Left lung (tissue), 4 donors: ENCODE measurements at regions not wholly inside any gene's neighbourhood (a gene's known extent, or its start where the extent isn't known, plus 50 kb on each side); places are given as distances from the start of the nearest gene placed in this dataset.

Experiments
- ATAC-seq: fragments of 200-7000 bp; cut with Tn5 transposase; one replicate; pipeline ENCODE4 v1.9.1; 2020; ENCODE audit warnings: moderate library complexity
- DNase-seq, 4 donors: peaks; one replicate each; pipeline ENCODE4 v3.0.0-alpha.2; 2013 to 2020
- H3K27ac ChIP-seq, 2 donors: fragments of 200-600 bp; sonication (generic) in 1 of 2; one replicate each; pipeline versions ENCODE4 v1.5.0 to v1.8.0; 2020 to 2021
- H3K27me3 ChIP-seq, 2 donors: fragments of 200-600 bp; sonication (generic) in 1 of 2; one replicate each; pipeline versions ENCODE4 v1.5.0 to v1.8.0; 2020 to 2021
- H3K36me3 ChIP-seq, 2 donors: fragments of 200-600 bp; sonication (generic) in 1 of 2; one replicate each; pipeline versions ENCODE4 v1.5.0 to v1.8.0; 2020 to 2021
- H3K4me1 ChIP-seq, 2 donors: fragments of 200-600 bp; one replicate each; pipeline ENCODE4 v1.8.0; 2021
- H3K4me3 ChIP-seq, 2 donors: fragments of 200-600 bp; sonication (generic) in 1 of 2; one replicate each; pipeline versions ENCODE4 v1.5.0 to v1.8.0; 2020 to 2021; ENCODE audit warnings: mild to moderate bottlenecking in 1 of 2
- H3K9me3 ChIP-seq, 2 donors: fragments of 200-600 bp; sonication (generic) in 1 of 2; one replicate each; pipeline versions ENCODE4 v1.5.0 to v1.8.0; 2020 to 2021
- intact Hi-C, 2 donors: fragments of 100-400 bp; cut with DNase I; formaldehyde crosslinking; loops; one replicate each; pipeline versions ENCODE4 v1.11.2 to v1.14.2; 2022
- TF ChIP-seq, protein P1 (sequence below), 2 donors: fragments of 200-600 bp; sonication (generic) in 1 of 2; IDR thresholded peaks; one replicate each; pipeline versions ENCODE4 v1.5.0 to v1.8.0; 2021; ENCODE audit warnings: antibody characterized with exemption in 2 of 2
- donor health status: DM: no; HTN: yes; CAD: no.
- donor health status: DM: no; HTN: no; CAD: no.

DNA sequence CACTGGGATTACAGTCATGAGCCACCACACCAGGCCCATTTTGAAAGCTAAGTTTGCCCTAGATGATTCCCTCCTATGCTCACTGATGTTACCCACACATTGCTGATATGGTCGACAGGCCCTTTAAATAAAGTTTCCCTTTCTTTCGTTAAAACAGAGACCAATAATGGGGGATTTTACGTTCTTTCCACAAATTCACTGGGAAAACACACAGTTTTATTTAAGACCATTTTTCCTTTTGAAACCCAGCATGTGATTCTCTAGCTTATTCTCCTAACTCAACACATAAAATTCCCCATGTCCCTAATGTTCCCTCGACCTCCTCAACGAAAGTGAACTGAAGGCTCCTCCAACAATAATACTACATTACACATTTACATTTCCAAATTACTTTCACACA lies 223.2 kb downstream of the ANAPC1 start:
- DNase-seq, result no peak
- Histone ChIP-seq H3K9me3 (no peaks in the 10 kb centered on the region), H3K4me3 (no peak overlapping the region), H3K36me3 (no peaks in the 10 kb centered on the region), H3K27me3 (no peaks in the 10 kb centered on the region), H3K4me1 (peaks cover 21 to 45% of the 10 kb centered on the region in 2 donors), H3K27ac (no peak overlapping the region)
- no peak for ATAC-seq
- TF ChIP-seq, protein P1, sequence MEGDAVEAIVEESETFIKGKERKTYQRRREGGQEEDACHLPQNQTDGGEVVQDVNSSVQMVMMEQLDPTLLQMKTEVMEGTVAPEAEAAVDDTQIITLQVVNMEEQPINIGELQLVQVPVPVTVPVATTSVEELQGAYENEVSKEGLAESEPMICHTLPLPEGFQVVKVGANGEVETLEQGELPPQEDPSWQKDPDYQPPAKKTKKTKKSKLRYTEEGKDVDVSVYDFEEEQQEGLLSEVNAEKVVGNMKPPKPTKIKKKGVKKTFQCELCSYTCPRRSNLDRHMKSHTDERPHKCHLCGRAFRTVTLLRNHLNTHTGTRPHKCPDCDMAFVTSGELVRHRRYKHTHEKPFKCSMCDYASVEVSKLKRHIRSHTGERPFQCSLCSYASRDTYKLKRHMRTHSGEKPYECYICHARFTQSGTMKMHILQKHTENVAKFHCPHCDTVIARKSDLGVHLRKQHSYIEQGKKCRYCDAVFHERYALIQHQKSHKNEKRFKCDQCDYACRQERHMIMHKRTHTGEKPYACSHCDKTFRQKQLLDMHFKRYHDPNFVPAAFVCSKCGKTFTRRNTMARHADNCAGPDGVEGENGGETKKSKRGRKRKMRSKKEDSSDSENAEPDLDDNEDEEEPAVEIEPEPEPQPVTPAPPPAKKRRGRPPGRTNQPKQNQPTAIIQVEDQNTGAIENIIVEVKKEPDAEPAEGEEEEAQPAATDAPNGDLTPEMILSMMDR (IDR thresholded peaks at IDR 0.05), result no peak
- intact Hi-C loops, result no loop called here

GRCh38 chr2:111661286-111661940 lies 222.6 kb downstream of the ANAPC1 start:
- ATAC-seq, result no peak
- TF ChIP-seq, protein P1 (IDR thresholded peaks at IDR 0.05), result no peak

GRCh38 chr2:111662039-111662770 lies 221.8 kb downstream of the ANAPC1 start:
- Histone ChIP-seq H3K36me3 (no peaks in the 10 kb centered on the region), H3K9me3 (no peaks in the 10 kb centered on the region), H3K4me3 (no peak overlapping the region), H3K27ac (peak overlapping the region in 1 of 2 donors; percentile 36), H3K27me3 (no peaks in the 10 kb centered on the region), H3K4me1 (peaks cover 21 to 47% of the 10 kb centered on the region in 2 donors)
- ATAC-seq, result no peak
- no peak for DNase-seq
- intact Hi-C loops, result no loop called here
- TF ChIP-seq, protein P1 (IDR thresholded peaks at IDR 0.05), result no peak

More at GRCh38 chr2:111661286-111661940, 222.6 kb downstream of the ANAPC1 start:
- Histone ChIP-seq H3K4me3 (no peak overlapping the region), H3K36me3 (no peaks in the 10 kb centered on the region), H3K9me3 (no peaks in the 10 kb centered on the region), H3K27me3 (no peaks in the 10 kb centered on the region), H3K4me1 (peaks cover 21 to 47% of the 10 kb centered on the region in 2 donors), H3K27ac (no peak overlapping the region)
- no peak for DNase-seq
- intact Hi-C loops, result no loop called here

- Histone ChIP-seq H3K27ac (no peak overlapping the region), H3K4me1 (peaks cover 21 to 47% of the 10 kb centered on the region in 2 donors), H3K9me3 (no peaks in the 10 kb centered on the region), H3K4me3 (no peak overlapping the region), H3K27me3 (no peaks in the 10 kb centered on the region), H3K36me3 (no peaks in the 10 kb centered on the region)
- TF ChIP-seq, protein P1 (IDR thresholded peaks at IDR 0.05), result no peak
- intact Hi-C loops, result no loop called here
- DNase-seq, result no peak
- no peak for ATAC-seq
Observed at GRCh38 chr2:111662771-111663470, 221.1 kb downstream of the ANAPC1 start.
